Glutamatergic neuron (in vitro differentiated cells): ENCODE measurements at regions not wholly inside any gene's neighbourhood (a gene's known extent, or its start where the extent isn't known, plus 50 kb on each side); places are given as distances from the start of the nearest gene placed in this dataset.

ENCODE experiments used
- DNase-seq: peaks from one replicate; pipeline ENCODE4 v3.0.0; 2022
- H3K27ac Mint-ChIP-seq: one replicate; pipeline ENCODE4 v1.8.0; 2020; ENCODE audit warnings: mild to moderate bottlenecking, mixed read lengths, inconsistent platforms; ENCODE audit not compliant: unreplicated experiment
- H3K27me3 Mint-ChIP-seq: one replicate; pipeline ENCODE4 v1.8.0; 2020; ENCODE audit warnings: mild to moderate bottlenecking, moderate library complexity, mixed read lengths, inconsistent platforms; ENCODE audit not compliant: unreplicated experiment
- H3K36me3 Mint-ChIP-seq: one replicate; pipeline ENCODE4 v1.8.0; 2020; ENCODE audit warnings: mild to moderate bottlenecking, mixed read lengths, inconsistent platforms; ENCODE audit not compliant: unreplicated experiment
- H3K4me1 Mint-ChIP-seq: one replicate; pipeline ENCODE4 v1.8.0; 2020; ENCODE audit warnings: mild to moderate bottlenecking, low read depth, mixed read lengths, inconsistent platforms; ENCODE audit not compliant: unreplicated experiment
- H3K4me3 Mint-ChIP-seq: one replicate; pipeline ENCODE4 v1.8.0; 2020; ENCODE audit warnings: mild to moderate bottlenecking, mixed read lengths, inconsistent platforms; ENCODE audit not compliant: unreplicated experiment
- H3K9me3 Mint-ChIP-seq: one replicate; pipeline ENCODE4 v1.8.0; 2020; ENCODE audit warnings: mild to moderate bottlenecking, moderate library complexity, mixed read lengths, inconsistent platforms; ENCODE audit not compliant: unreplicated experiment
- TF ChIP-seq, protein P1 (sequence below): fragments of 200-600 bp; sonication (generic); IDR thresholded peaks from one replicate; pipeline ENCODE4 v1.5.0; 2021; ENCODE audit not compliant: partially characterized antibody, unreplicated experiment

- H3K9me3 Mint-ChIP-seq, result no peaks in the 10 kb centered on the region
- H3K4me1 Mint-ChIP-seq, result no peaks in the 10 kb centered on the region
- TF ChIP-seq, protein P1, sequence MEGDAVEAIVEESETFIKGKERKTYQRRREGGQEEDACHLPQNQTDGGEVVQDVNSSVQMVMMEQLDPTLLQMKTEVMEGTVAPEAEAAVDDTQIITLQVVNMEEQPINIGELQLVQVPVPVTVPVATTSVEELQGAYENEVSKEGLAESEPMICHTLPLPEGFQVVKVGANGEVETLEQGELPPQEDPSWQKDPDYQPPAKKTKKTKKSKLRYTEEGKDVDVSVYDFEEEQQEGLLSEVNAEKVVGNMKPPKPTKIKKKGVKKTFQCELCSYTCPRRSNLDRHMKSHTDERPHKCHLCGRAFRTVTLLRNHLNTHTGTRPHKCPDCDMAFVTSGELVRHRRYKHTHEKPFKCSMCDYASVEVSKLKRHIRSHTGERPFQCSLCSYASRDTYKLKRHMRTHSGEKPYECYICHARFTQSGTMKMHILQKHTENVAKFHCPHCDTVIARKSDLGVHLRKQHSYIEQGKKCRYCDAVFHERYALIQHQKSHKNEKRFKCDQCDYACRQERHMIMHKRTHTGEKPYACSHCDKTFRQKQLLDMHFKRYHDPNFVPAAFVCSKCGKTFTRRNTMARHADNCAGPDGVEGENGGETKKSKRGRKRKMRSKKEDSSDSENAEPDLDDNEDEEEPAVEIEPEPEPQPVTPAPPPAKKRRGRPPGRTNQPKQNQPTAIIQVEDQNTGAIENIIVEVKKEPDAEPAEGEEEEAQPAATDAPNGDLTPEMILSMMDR, result no peak
- no peak overlapping the region for H3K4me3 Mint-ChIP-seq
- no peak overlapping the region for H3K27ac Mint-ChIP-seq
- no peak for DNase-seq
- no peaks in the 10 kb centered on the region for H3K27me3 Mint-ChIP-seq
- no peaks in the 10 kb centered on the region for H3K36me3 Mint-ChIP-seq
These were observed 820.6 kb upstream of the PIK3C3 start for GRCh38 chr18:41134426-41134825.

GRCh38 chr18:41131050-41131449, 824.0 kb upstream of the PIK3C3 start:
- Mint-ChIP-seq H3K9me3 (no peaks in the 10 kb centered on the region), H3K4me1 (no peaks in the 10 kb centered on the region), H3K27ac (no peak overlapping the region), H3K36me3 (no peaks in the 10 kb centered on the region), H3K4me3 (no peak overlapping the region), H3K27me3 (no peaks in the 10 kb centered on the region)
- TF ChIP-seq, protein P1, result no peak
- DNase-seq, result no peak

DNA sequence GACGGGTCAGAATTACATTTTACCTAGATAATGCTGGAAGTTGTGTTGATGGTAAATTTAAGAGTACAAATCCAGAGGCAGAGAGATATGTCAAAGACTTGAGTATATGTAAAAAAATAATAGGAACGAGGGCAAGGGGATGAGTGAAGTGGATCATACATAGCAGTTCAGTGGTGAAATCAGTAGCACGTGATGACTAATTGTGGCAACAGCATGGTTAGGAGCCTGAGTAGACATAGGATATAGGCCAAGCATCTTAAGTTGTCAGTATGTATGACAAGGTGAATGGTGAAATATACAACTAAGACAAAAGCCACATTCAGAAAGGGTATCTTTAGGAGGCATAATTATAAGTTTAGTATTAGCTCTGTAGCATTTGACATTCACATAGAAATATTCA, 826.5 kb upstream of the PIK3C3 start:
- H3K4me3 Mint-ChIP-seq, result no peak overlapping the region
- H3K4me1 Mint-ChIP-seq, result no peaks in the 10 kb centered on the region
- no peaks in the 10 kb centered on the region for H3K9me3 Mint-ChIP-seq
- no peaks in the 10 kb centered on the region for H3K27me3 Mint-ChIP-seq
- H3K36me3 Mint-ChIP-seq, result no peaks in the 10 kb centered on the region
- TF ChIP-seq, protein P1, result no peak
- DNase-seq, result no peak
- no peak overlapping the region for H3K27ac Mint-ChIP-seq

GRCh38 chr18:41128126-41128525, 826.9 kb upstream of the PIK3C3 start:
- Mint-ChIP-seq H3K9me3 (no peaks in the 10 kb centered on the region), H3K27me3 (no peaks in the 10 kb centered on the region), H3K27ac (no peak overlapping the region), H3K4me1 (no peaks in the 10 kb centered on the region), H3K4me3 (no peak overlapping the region), H3K36me3 (no peaks in the 10 kb centered on the region)
- no peak for DNase-seq
- TF ChIP-seq, protein P1, result no peak

DNA sequence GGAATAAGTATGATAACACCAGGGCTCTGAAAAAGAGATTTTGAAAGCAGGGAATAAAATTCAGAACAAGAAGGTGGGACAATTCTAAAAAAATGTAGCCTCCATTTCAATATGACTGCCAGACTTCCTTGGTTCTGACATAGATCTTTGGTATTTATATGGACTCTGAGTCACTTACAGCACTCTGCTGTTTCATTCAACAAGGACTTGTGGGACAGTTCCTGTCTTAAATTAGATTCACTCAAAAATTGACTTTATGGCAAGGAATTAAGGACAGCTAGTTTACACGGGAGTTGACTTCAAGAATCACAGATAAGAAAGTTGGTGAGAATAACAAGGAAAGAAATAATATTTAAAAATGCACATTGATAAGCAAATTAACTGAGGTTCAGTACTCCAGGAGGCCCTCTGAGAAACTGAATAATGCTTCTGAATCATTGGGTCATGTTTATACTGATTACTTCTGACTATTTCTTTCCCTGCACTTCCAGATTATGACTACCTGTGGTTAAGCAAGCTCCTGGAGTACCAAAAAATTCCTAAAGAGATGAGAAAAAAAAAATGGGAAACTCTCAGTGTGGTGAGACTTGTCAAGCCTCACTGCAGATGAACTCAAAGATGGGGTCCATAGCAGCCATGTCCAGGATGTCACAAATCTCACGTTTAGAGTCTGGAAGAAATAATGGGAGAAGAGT, 828.3 kb upstream of the PIK3C3 start:
- no peak overlapping the region for H3K4me3 Mint-ChIP-seq
- H3K27ac Mint-ChIP-seq, result no peak overlapping the region
- H3K9me3 Mint-ChIP-seq, result no peaks in the 10 kb centered on the region
- H3K36me3 Mint-ChIP-seq, result no peaks in the 10 kb centered on the region
- TF ChIP-seq, protein P1, result no peak
- no peaks in the 10 kb centered on the region for H3K27me3 Mint-ChIP-seq
- DNase-seq, result no peak
- H3K4me1 Mint-ChIP-seq, result no peaks in the 10 kb centered on the region
